DOHH2 (cell line): ENCODE measurements at regions not wholly inside any gene's neighbourhood (a gene's known extent, or its start where the extent isn't known, plus 50 kb on each side); places are given as distances from the start of the nearest gene placed in this dataset.

Experiments
- EZH2phosphoT487 ChIP-seq: fragments of 200-600 bp; sonication (generic); IDR thresholded peaks from 2 replicates; pipeline ENCODE4 v1.6.1; 2017; ENCODE audit warnings: borderline replicate concordance, mild to moderate bottlenecking, antibody characterized with exemption, low read length, moderate library complexity, mixed read lengths
- TF ChIP-seq, protein P1 (sequence below): fragments of 200-600 bp; sonication (generic); IDR thresholded peaks from one replicate; pipeline ENCODE4 v1.5.1; 2014; ENCODE audit warnings: antibody characterized with exemption, mild to moderate bottlenecking, low read depth, low read length; ENCODE audit not compliant: poor library complexity, severe bottlenecking

DNA sequence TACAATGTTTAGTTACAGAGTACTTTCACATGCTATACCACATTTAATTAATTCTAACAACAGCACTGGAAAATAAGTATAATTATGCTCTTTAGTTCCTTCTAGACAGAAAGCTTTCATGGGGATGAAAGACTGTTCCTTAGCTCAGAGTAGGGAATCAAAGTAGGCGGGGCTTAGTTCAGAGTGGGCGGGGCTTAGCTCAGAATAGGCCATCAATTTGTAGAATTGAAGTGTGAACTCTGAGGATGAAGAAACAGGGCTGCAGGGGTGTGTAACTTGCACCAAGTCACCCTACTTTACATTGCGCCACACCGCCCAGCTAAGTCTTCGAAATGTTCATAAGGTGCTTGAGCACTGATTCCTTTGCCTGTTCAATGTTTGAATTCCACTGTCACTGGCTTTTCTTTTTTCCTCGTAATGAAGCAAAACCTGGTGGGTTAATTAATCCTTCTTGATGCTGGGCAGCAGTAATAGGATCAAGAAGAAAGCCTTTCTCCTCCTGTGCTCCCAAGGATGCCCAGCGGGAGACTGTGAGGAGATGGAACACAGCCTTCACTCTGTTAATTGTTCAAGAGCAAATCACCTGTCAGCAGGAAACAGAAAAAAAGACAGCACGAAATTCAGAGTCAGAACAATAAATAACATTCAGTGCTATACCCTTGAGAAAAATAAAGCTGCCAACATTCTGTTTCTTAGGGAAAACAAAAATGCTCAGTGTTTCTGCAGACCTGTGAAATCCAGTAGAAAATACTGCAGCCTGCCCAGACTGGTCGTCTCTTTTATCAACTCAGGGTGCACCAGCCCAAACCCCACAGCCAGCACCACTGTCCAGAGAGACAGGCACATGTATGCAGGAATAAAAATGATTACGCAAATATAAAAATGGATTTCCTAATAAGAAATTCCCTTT lies 66.5 kb upstream of the CAMK1G start:
- TF ChIP-seq, protein P1, sequence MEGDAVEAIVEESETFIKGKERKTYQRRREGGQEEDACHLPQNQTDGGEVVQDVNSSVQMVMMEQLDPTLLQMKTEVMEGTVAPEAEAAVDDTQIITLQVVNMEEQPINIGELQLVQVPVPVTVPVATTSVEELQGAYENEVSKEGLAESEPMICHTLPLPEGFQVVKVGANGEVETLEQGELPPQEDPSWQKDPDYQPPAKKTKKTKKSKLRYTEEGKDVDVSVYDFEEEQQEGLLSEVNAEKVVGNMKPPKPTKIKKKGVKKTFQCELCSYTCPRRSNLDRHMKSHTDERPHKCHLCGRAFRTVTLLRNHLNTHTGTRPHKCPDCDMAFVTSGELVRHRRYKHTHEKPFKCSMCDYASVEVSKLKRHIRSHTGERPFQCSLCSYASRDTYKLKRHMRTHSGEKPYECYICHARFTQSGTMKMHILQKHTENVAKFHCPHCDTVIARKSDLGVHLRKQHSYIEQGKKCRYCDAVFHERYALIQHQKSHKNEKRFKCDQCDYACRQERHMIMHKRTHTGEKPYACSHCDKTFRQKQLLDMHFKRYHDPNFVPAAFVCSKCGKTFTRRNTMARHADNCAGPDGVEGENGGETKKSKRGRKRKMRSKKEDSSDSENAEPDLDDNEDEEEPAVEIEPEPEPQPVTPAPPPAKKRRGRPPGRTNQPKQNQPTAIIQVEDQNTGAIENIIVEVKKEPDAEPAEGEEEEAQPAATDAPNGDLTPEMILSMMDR: no peak
- no peak for TF ChIP-seq EZH2phosphoT487
